ENCODE measurements at regions not wholly inside any gene's neighbourhood (a gene's known extent, or its start where the extent isn't known, plus 50 kb on each side); places are given as distances from the start of the nearest gene placed in this dataset.
A peak's percentile ranks its signal among the peaks of the same experiment; 100 is the strongest.

DNA sequence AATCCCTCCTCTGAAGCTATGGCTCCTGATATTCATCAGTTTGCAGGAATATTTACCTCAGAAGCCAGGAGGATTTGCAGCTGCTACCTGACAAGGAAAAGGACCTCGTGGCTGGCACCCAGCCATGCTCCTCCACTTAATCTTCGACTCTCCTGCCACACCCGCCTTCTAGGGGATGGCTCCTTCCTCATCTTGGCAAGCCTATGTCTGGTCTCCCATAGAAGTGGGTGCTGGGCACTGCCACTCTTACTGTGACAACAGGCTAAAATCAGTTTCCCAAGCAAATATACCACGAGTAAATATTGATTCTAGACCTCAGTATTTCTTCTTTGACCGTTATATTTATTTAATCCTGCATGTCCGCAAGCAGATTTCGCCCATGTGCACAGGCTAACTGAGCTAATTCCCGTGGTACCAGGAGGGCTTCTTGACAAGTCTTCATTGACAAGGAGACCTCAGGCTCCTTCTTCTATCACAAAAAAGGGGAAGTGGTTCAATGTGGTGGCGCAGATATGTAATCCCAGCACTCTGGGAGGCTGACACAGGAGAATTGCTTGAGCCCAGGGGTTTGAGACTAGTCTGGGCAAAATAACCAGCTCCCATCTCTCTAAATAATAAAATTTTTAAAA lies 52.6 kb upstream of the DCTD start:
- Histone ChIP-seq H3K27ac (ENCODE audit: low read length) (peak overlapping the region; percentile 23; the same call in 1 of the 2 replicates), H3K9me3 (ENCODE audit: control insufficient read depth, insufficient read depth, low read depth, low read length) (no peaks in the 10 kb centered on the region; the same call in 1 of the 2 replicates), H3K27me3 (ENCODE audit: control insufficient read depth, insufficient read depth, low read length) (no peaks in the 10 kb centered on the region), H3K36me3 (ENCODE audit: control insufficient read depth, insufficient read depth, low read length) (no peaks in the 10 kb centered on the region), H3K4me3 (ENCODE audit: low read depth in 2 of 2, low read length in 2 of 2) (no peak overlapping the region), H3K4me1 (ENCODE audit: control insufficient read depth, insufficient read depth, low read length) (no peaks in the 10 kb centered on the region)
- ChIA-PET POLR2A (no interaction called here), CTCF (no interaction called here)
- ATAC-seq (no peak), DNase-seq (ENCODE audit: low read depth, low spot score) (no peak)
- in situ Hi-C loops (cut with HindIII; ENCODE audit: low pct_unique_long_range_greater_than_20kb, low sequenced_read_pairs) = no loop called here
- TF ChIP-seq REST (IDR thresholded peaks at IDR 0.05; ENCODE audit: insufficient read depth in 1 of 2, low read depth in 2 of 2, low read length in 1 of 2) = no peak
- no peak for TF ChIP-seq POLR2AphosphoS5 (IDR thresholded peaks at IDR 0.05; ENCODE audit: low read depth, low read length)
- no peak for TF ChIP-seq SIN3A (IDR thresholded peaks at IDR 0.05; ENCODE audit: borderline replicate concordance, insufficient read depth, low read depth, low read length)
- TF ChIP-seq, protein P1, sequence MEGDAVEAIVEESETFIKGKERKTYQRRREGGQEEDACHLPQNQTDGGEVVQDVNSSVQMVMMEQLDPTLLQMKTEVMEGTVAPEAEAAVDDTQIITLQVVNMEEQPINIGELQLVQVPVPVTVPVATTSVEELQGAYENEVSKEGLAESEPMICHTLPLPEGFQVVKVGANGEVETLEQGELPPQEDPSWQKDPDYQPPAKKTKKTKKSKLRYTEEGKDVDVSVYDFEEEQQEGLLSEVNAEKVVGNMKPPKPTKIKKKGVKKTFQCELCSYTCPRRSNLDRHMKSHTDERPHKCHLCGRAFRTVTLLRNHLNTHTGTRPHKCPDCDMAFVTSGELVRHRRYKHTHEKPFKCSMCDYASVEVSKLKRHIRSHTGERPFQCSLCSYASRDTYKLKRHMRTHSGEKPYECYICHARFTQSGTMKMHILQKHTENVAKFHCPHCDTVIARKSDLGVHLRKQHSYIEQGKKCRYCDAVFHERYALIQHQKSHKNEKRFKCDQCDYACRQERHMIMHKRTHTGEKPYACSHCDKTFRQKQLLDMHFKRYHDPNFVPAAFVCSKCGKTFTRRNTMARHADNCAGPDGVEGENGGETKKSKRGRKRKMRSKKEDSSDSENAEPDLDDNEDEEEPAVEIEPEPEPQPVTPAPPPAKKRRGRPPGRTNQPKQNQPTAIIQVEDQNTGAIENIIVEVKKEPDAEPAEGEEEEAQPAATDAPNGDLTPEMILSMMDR (IDR thresholded peaks at IDR 0.05) = no peak
- no peak for TF ChIP-seq TCF7L2 (IDR thresholded peaks at IDR 0.05; ENCODE audit: low read depth, low read length)
- no TSS peak for BruUV-seq (replicated peaks)
- intact Hi-C loops (cut with micrococcal nuclease; ENCODE audit: unreplicated experiment) = no loop called here

- POLR2A ChIA-PET = no interaction called here
- DNase-seq (ENCODE audit: low read depth, low spot score) (no peak), ATAC-seq (no peak)
- TF ChIP-seq, protein P1 (IDR thresholded peaks at IDR 0.05) = no peak
- TF ChIP-seq POLR2AphosphoS5 (IDR thresholded peaks at IDR 0.05; ENCODE audit: low read depth, low read length) (no peak), TCF7L2 (IDR thresholded peaks at IDR 0.05; ENCODE audit: low read depth, low read length) (no peak), SIN3A (IDR thresholded peaks at IDR 0.05; ENCODE audit: borderline replicate concordance, insufficient read depth, low read depth, low read length) (no peak), REST (IDR thresholded peaks at IDR 0.05; ENCODE audit: insufficient read depth in 1 of 2, low read depth in 2 of 2, low read length in 1 of 2) (no peak)
- Histone ChIP-seq H3K36me3 (ENCODE audit: control insufficient read depth, insufficient read depth, low read length) (no peaks in the 10 kb centered on the region), H3K27ac (ENCODE audit: low read length) (0 out of 2 replicates have a peak overlapping the region, but pooled peaks have one; percentile 23), H3K9me3 (ENCODE audit: control insufficient read depth, insufficient read depth, low read depth, low read length) (no peaks in the 10 kb centered on the region; the same call in 1 of the 2 replicates), H3K4me3 (ENCODE audit: low read depth in 2 of 2, low read length in 2 of 2) (no peak overlapping the region), H3K4me1 (ENCODE audit: control insufficient read depth, insufficient read depth, low read length) (no peaks in the 10 kb centered on the region), H3K27me3 (ENCODE audit: control insufficient read depth, insufficient read depth, low read length) (no peaks in the 10 kb centered on the region)
- CTCF ChIA-PET = no interaction called here
- BruUV-seq (replicated peaks) = no TSS peak
- in situ Hi-C loops (cut with HindIII; ENCODE audit: low pct_unique_long_range_greater_than_20kb, low sequenced_read_pairs) (no loop called here), intact Hi-C loops (cut with micrococcal nuclease; ENCODE audit: unreplicated experiment) (no loop called here)
Observed at GRCh38 chr4:182968917-182969650, 51.9 kb upstream of the DCTD start.
